ENCODE measurements at regions not wholly inside any gene's neighbourhood (a gene's known extent, or its start where the extent isn't known, plus 50 kb on each side); places are given as distances from the start of the nearest gene placed in this dataset.

- BruUV-seq (replicated peaks): no TSS peak
- CTCF ChIA-PET: no interaction called here
- Histone ChIP-seq H3K4me1 (ENCODE audit: control insufficient read depth, insufficient read depth, low read length) (no peaks in the 10 kb centered on the region), H3K27me3 (ENCODE audit: control insufficient read depth, insufficient read depth, low read length) (no peaks in the 10 kb centered on the region), H3K4me3 (ENCODE audit: low read depth in 2 of 2, low read length in 2 of 2) (no peak overlapping the region), H3K27ac (ENCODE audit: low read length) (no peak overlapping the region), H3K9me3 (ENCODE audit: control insufficient read depth, insufficient read depth, low read depth, low read length) (no peaks in the 10 kb centered on the region), H3K36me3 (ENCODE audit: control insufficient read depth, insufficient read depth, low read length) (no peaks in the 10 kb centered on the region)
- ATAC-seq (no peak), DNase-seq (ENCODE audit: low read depth, low spot score) (no peak)
- POLR2A ChIA-PET: interaction anchor here (0.6 kb wide), 1 partner anchor 423 kb away, joined by 3 read pairs; no protein-coding TSS in a partner anchor
- TF ChIP-seq POLR2AphosphoS5 (IDR thresholded peaks at IDR 0.05; ENCODE audit: low read depth, low read length) (no peak), REST (IDR thresholded peaks at IDR 0.05; ENCODE audit: insufficient read depth in 1 of 2, low read depth in 2 of 2, low read length in 1 of 2) (no peak), CTCF (IDR thresholded peaks at IDR 0.05) (no peak), SIN3A (IDR thresholded peaks at IDR 0.05; ENCODE audit: borderline replicate concordance, insufficient read depth, low read depth, low read length) (no peak), TCF7L2 (IDR thresholded peaks at IDR 0.05; ENCODE audit: low read depth, low read length) (no peak)
- intact Hi-C loops (cut with micrococcal nuclease; ENCODE audit: unreplicated experiment): no loop called here
- in situ Hi-C loops (cut with HindIII; ENCODE audit: low pct_unique_long_range_greater_than_20kb, low sequenced_read_pairs): no loop called here
Measured at GRCh38 chr18:57887543-57888383, 84.6 kb upstream of the ATP8B1 start.

GRCh38 chr18:57885931-57886330 lies 82.8 kb upstream of the ATP8B1 start:
- Histone ChIP-seq H3K27ac (ENCODE audit: low read length) (no peak overlapping the region), H3K36me3 (ENCODE audit: control insufficient read depth, insufficient read depth, low read length) (no peaks in the 10 kb centered on the region), H3K9me3 (ENCODE audit: control insufficient read depth, insufficient read depth, low read depth, low read length) (no peaks in the 10 kb centered on the region), H3K4me3 (ENCODE audit: low read depth in 2 of 2, low read length in 2 of 2) (no peak overlapping the region), H3K4me1 (ENCODE audit: control insufficient read depth, insufficient read depth, low read length) (no peaks in the 10 kb centered on the region), H3K27me3 (ENCODE audit: control insufficient read depth, insufficient read depth, low read length) (no peaks in the 10 kb centered on the region)
- no TSS peak for BruUV-seq (replicated peaks)
- CTCF ChIA-PET: no interaction called here
- DNase-seq (ENCODE audit: low read depth, low spot score) (no peak), ATAC-seq (no peak)
- POLR2A ChIA-PET: no interaction called here
- intact Hi-C loops (cut with micrococcal nuclease; ENCODE audit: unreplicated experiment) (no loop called here), in situ Hi-C loops (cut with HindIII; ENCODE audit: low pct_unique_long_range_greater_than_20kb, low sequenced_read_pairs) (no loop called here)
- TF ChIP-seq CTCF (IDR thresholded peaks at IDR 0.05): no peak
- TF ChIP-seq POLR2AphosphoS5 (IDR thresholded peaks at IDR 0.05; ENCODE audit: low read depth, low read length): no peak
- no peak for TF ChIP-seq REST (IDR thresholded peaks at IDR 0.05; ENCODE audit: insufficient read depth in 1 of 2, low read depth in 2 of 2, low read length in 1 of 2)
- no peak for TF ChIP-seq SIN3A (IDR thresholded peaks at IDR 0.05; ENCODE audit: borderline replicate concordance, insufficient read depth, low read depth, low read length)
- no peak for TF ChIP-seq TCF7L2 (IDR thresholded peaks at IDR 0.05; ENCODE audit: low read depth, low read length)

Measured in Panc1 (cell line).